ENCODE measurements at regions not wholly inside any gene's neighbourhood (a gene's known extent, or its start where the extent isn't known, plus 50 kb on each side); places are given as distances from the start of the nearest gene placed in this dataset.

GRCh38 chr2:147679955-147680531, 164.8 kb upstream of the ACVR2A start:
- DNase-seq (ENCODE audit: low read depth) = no peak
- no peak overlapping the region for H3K4me3 ChIP-seq (ENCODE audit: low read depth, low read length)
- TF ChIP-seq CTCF (IDR thresholded peaks at IDR 0.05; ENCODE audit: control insufficient read depth, extremely low read depth, insufficient read depth) = no peak

GRCh38 chr2:147679191-147679954, 165.5 kb upstream of the ACVR2A start:
- no peak for TF ChIP-seq CTCF (IDR thresholded peaks at IDR 0.05; ENCODE audit: control insufficient read depth, extremely low read depth, insufficient read depth)
- no peak overlapping the region for H3K4me3 ChIP-seq (ENCODE audit: low read depth, low read length)
- DNase-seq (ENCODE audit: low read depth) = peak; percentile 73

GRCh38 chr2:147665105-147665504, 179.7 kb upstream of the ACVR2A start:
- no peak for TF ChIP-seq CTCF (IDR thresholded peaks at IDR 0.05; ENCODE audit: control insufficient read depth, extremely low read depth, insufficient read depth)
- H3K4me3 ChIP-seq (ENCODE audit: low read depth, low read length) = no peak overlapping the region
- no peak for DNase-seq (ENCODE audit: low read depth)

GRCh38 chr2:147663962-147664361, 180.9 kb upstream of the ACVR2A start:
- H3K4me3 ChIP-seq (ENCODE audit: low read depth, low read length) = no peak overlapping the region
- TF ChIP-seq CTCF (IDR thresholded peaks at IDR 0.05; ENCODE audit: control insufficient read depth, extremely low read depth, insufficient read depth) = no peak
- no peak for DNase-seq (ENCODE audit: low read depth)

- no peak overlapping the region for H3K4me3 ChIP-seq (ENCODE audit: low read depth, low read length)
- TF ChIP-seq CTCF (IDR thresholded peaks at IDR 0.05; ENCODE audit: control insufficient read depth, extremely low read depth, insufficient read depth) = no peak
- no peak for DNase-seq (ENCODE audit: low read depth)
Observed at GRCh38 chr2:147663153-147663961, 181.5 kb upstream of the ACVR2A start.

- H3K4me3 ChIP-seq (ENCODE audit: low read depth, low read length) = no peak overlapping the region
- no peak for TF ChIP-seq CTCF (IDR thresholded peaks at IDR 0.05; ENCODE audit: control insufficient read depth, extremely low read depth, insufficient read depth)
- DNase-seq (ENCODE audit: low read depth) = no peak
Observed at GRCh38 chr2:147662221-147662620, 182.6 kb upstream of the ACVR2A start.
